Eye (tissue), 1 donor: ENCODE measurements at regions not wholly inside any gene's neighbourhood (a gene's known extent, or its start where the extent isn't known, plus 50 kb on each side); places are given as distances from the start of the nearest gene placed in this dataset.

Experiments
- DNase-seq: peaks from one replicate; pipeline ENCODE4 v3.0.0-alpha.2; 2015

- no peak for DNase-seq
Measured at GRCh38 chr13:53520132-53520531, 491.5 kb downstream of the OLFM4 start.

GRCh38 chr13:53522034-53522433 lies 493.4 kb downstream of the OLFM4 start:
- no peak for DNase-seq

- DNase-seq: no peak
Measured at GRCh38 chr13:53537586-53537985, 509.0 kb downstream of the OLFM4 start.

- DNase-seq: no peak
Measured at GRCh38 chr13:53545340-53545941, 516.8 kb downstream of the OLFM4 start.

- peak; percentile 24 for DNase-seq
Measured at GRCh38 chr13:53560556-53560955, 531.9 kb downstream of the OLFM4 start.

GRCh38 chr13:53562419-53562818 lies 533.8 kb downstream of the OLFM4 start:
- DNase-seq: no peak

- no peak for DNase-seq
Measured at GRCh38 chr13:53568491-53568890, 539.9 kb downstream of the OLFM4 start.

- no peak for DNase-seq
Measured at GRCh38 chr13:53569453-53569852, 540.8 kb downstream of the OLFM4 start.

- DNase-seq: peak; percentile 71
Measured at GRCh38 chr13:53601113-53601512, 572.5 kb downstream of the OLFM4 start.

GRCh38 chr13:53605326-53605725 lies 576.7 kb downstream of the OLFM4 start:
- no peak for DNase-seq

GRCh38 chr13:53612200-53612599 lies 583.6 kb downstream of the OLFM4 start:
- peak; percentile 41 for DNase-seq

GRCh38 chr13:53622456-53622855 lies 593.8 kb downstream of the OLFM4 start:
- peak; percentile 36 for DNase-seq

GRCh38 chr13:53623146-53623545 lies 594.5 kb downstream of the OLFM4 start:
- no peak for DNase-seq

GRCh38 chr13:53631511-53631910 lies 602.9 kb downstream of the OLFM4 start:
- DNase-seq: no peak

- no peak for DNase-seq
Measured at GRCh38 chr13:53638040-53638439, 609.4 kb downstream of the OLFM4 start.

- no peak for DNase-seq
Measured at GRCh38 chr13:53642306-53642705, 613.7 kb downstream of the OLFM4 start.

- no peak for DNase-seq
Measured at GRCh38 chr13:53648673-53649072, 620.1 kb downstream of the OLFM4 start.

- no peak for DNase-seq
Measured at GRCh38 chr13:53672005-53672404, 643.4 kb downstream of the OLFM4 start.

GRCh38 chr13:53683146-53683545 lies 654.5 kb downstream of the OLFM4 start:
- no peak for DNase-seq

- DNase-seq: no peak
Measured at GRCh38 chr13:53683608-53684007, 655.0 kb downstream of the OLFM4 start.

- DNase-seq: no peak
Measured at GRCh38 chr13:53691417-53691816, 662.8 kb downstream of the OLFM4 start.

GRCh38 chr13:53694814-53695532 lies 666.4 kb downstream of the OLFM4 start:
- peak; percentile 8 for DNase-seq

GRCh38 chr13:53703371-53704080 lies 674.9 kb downstream of the OLFM4 start:
- no peak for DNase-seq

GRCh38 chr13:53719281-53719680 lies 690.7 kb downstream of the OLFM4 start:
- DNase-seq: no peak
